SHP77 treated with DMSO at 0.1 percent for 48 hours (cell line): ENCODE measurements at regions not wholly inside any gene's neighbourhood (a gene's known extent, or its start where the extent isn't known, plus 50 kb on each side); places are given as distances from the start of the nearest gene placed in this dataset.

Experiments
- DNase-seq: peaks from one replicate; lab custom pipeline; 2025; lab: John Stamatoyannopoulos, UW

DNA sequence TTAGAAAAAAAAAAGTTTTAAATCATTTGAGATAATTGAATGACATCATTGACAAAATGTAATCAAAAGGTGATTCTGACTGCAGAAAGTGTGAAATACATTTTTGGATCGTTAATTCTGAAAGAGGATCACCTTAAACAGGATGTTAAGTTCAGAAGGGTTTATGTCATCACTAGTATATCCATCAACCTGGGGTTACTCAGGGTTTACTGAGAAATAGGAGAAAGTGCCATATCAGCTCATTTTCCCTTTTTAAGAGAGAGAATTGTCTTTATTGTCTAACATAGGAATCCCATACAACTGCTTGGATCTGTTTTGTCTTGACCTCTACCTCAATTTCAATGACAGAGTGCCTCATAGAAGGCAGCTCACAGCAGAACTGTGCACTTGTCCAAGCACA, 466.1 kb upstream of the LINC00305 start:
- no peak for DNase-seq

GRCh38 chr18:64614446-64614845, 465.6 kb upstream of the LINC00305 start:
- DNase-seq, result no peak

- DNase-seq, result no peak
These were observed 443.4 kb upstream of the LINC00305 start for GRCh38 chr18:64592246-64592645.

DNA sequence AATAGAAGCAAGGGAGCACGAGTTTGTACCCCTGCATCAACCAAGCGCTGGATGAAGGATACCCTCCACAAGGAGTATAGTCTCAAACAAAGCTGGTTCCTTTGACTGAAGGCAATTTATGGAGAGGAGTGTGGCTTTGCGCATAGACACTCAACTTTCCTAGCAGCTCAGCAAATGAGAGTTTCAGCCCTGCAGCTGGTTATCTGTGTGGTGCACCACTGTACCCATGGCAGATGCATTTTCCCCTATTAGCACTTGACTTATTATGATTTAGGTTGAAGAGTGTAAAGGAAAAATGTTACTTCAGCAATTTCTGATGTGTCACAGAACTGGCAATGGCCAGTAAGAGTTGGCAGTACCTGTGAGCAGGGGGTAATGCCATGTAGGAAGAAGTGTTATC, 440.1 kb upstream of the LINC00305 start:
- no peak for DNase-seq

DNA sequence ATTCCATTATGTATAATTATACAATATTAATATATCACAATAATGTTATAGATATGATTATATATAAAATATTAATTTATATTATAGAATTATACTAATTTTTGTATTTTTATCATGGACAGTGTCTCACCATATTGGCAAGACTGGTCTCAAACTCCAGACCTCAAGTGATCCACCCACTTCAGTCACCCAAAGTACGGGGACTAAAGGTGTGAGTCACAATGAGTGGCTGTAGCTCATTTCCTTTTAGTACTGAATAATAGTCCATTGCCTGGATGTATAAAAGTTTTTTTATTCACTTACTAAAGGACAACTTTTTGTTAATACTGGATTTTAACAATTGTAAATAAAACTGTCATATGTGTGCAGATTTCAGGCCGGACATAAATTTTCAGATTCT, 417.6 kb upstream of the LINC00305 start:
- no peak for DNase-seq

- no peak for DNase-seq
These were observed 413.8 kb upstream of the LINC00305 start for GRCh38 chr18:64562651-64563050.

DNA sequence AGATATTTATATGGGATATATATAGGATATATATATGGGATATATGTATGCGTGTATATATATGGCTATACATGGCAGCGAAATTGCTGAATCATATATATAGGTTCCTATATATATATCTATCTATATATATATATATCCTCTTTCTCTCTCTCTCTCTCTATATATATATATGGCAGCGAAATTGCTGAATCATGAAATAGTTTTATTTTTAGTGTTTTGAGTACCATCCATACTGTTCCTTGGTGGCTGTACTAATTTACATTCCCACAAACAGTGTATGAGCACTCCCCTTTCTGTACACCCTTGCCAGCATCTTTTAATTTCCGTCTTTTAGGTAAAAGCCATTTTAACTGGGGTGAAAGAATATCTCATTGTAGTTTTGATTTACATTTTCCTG, 397.6 kb upstream of the LINC00305 start:
- DNase-seq, result no peak

- no peak for DNase-seq
These were observed 391.0 kb upstream of the LINC00305 start for GRCh38 chr18:64539847-64540246.

DNA sequence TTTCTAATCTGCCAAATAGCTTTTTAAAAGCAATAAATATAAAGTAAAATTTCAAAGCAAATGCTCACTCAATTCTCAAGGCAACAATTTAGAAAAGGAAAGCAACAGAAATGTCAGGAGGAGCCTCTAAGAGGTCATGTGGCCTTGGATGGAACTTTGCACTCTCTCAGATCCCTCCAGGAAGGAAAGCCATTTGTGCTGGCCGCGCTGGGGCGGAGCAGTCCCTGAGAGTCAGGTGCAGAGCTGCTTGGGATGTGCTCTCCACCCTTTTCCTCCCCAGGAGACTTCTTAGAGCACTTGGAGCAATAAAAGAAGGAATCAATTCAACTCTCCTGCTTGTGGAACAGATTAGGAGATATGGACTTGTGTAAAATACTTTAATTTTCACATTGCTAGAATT, 379.8 kb upstream of the LINC00305 start:
- no peak for DNase-seq

DNA sequence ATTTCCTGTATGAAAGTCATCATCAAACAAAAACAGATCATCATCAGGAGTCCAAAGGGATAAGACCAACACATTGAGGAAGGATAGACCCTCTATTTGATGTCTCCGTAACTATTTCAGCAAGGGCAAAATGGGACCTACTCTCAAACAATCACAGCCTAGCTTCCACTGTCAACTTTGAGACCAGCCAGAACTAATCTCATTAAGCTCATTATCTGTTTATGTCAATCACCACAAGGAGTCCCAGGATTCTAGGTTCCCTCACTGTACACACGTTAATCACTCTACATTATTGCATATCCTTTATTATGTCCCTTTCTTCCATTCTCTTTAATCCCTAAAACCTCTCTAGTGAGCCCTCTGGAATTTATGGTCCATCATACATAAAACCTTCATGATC, 370.3 kb upstream of the LINC00305 start:
- DNase-seq, result no peak

GRCh38 chr18:64518191-64518590, 369.3 kb upstream of the LINC00305 start:
- DNase-seq, result no peak

DNA sequence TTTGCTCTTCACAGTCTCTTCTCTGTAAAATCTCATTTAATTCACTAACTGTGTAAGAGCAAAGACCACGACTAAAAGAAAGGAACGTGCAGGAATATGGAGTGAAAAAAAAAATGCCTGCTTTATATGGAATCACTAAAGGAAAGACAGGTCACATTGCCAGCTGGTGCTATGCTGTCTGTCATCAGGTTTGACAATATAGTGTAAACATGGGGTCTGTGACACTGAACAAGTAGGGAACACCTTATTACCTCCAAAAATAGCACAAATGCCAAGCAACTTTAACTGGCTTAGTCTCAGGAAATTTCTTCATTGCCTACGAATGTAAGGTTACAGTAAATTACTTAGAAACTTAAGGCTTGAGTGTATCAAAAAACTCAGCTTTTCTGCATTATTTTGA, 364.5 kb upstream of the LINC00305 start:
- DNase-seq, result no peak

DNA sequence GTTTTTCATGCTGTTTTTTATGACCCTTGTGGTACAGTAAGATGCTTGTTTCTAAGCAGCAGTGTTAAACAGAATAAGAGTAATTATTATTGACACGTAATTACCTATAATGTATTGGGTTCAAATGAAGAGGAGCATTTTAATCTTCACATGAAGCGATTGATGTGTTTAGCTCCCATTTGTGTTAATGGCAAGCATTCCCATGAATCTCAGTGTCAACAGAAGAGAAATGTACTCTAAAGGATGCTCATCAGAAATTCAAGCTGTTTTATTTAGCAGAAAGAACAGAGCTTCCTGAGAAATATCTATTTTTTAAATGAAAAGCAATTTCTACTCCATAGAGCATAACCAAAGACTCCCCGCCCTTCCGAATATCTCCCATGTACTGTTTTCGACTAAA, 341.3 kb upstream of the LINC00305 start:
- no peak for DNase-seq

DNA sequence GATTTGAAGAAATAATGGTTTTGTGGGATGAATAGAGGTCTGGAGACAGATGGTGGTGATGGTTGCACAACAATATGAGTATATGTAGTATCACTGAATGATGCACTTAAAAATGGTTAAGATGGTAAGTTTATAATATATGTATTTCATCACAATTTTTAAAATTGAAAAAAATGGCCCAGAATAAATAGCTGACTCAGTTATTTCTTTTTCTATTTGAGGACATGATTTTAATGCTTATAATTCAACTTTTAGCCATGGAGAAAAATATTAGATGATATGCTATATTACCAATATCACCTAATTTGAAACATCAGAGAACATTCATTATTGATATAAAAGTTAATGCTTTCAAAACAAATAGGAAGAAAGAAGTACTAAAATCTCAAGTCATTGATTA, 339.8 kb upstream of the LINC00305 start:
- no peak for DNase-seq

- no peak for DNase-seq
These were observed 325.9 kb upstream of the LINC00305 start for GRCh38 chr18:64474773-64475172.

DNA sequence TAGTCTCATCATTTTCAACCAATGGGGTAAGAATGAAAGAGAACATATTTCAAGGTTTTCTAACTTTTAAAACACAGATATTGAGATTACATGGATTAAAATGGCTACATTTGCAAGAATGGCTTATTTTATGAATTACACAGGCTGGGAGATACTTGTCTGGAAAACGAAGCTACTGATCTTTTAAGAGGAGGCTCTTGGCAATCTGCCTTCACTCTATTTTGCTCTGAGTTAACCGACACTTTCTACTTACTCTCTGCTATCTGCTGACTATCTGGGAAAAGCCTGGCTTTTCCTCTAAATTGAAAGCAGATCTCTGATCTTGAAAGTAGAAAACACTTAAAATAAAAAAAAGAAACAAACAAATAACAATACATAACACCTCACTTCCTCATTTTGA, 325.4 kb upstream of the LINC00305 start:
- no peak for DNase-seq

- DNase-seq, result no peak
These were observed 300.5 kb upstream of the LINC00305 start for GRCh38 chr18:64449434-64449833.

- no peak for DNase-seq
These were observed 295.9 kb upstream of the LINC00305 start for GRCh38 chr18:64444819-64445218.

- DNase-seq, result no peak
These were observed 289.3 kb upstream of the LINC00305 start for GRCh38 chr18:64438178-64438577.

GRCh38 chr18:64436111-64436510, 287.2 kb upstream of the LINC00305 start:
- no peak for DNase-seq

DNA sequence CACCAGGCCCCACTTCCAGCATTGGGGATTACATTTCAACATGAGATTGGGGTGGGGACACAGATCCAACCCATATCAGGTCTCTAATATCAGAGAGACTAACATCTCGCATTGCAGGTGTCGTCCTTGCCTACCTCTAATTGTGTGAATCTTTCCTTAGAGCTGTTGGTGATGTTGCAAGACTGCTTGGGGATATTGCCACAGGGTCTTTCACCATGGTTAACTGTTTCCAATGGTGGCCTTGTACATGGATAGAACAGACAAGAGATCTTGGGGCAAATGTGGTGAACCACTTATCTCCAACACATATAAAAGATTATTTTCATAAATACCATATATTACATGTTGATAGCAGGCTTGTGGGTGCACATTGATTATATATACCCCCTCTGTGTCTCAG, 270.3 kb upstream of the LINC00305 start:
- no peak for DNase-seq

GRCh38 chr18:64416990-64417389, 268.1 kb upstream of the LINC00305 start:
- DNase-seq, result no peak

GRCh38 chr18:64415218-64415617, 266.3 kb upstream of the LINC00305 start:
- DNase-seq, result no peak

DNA sequence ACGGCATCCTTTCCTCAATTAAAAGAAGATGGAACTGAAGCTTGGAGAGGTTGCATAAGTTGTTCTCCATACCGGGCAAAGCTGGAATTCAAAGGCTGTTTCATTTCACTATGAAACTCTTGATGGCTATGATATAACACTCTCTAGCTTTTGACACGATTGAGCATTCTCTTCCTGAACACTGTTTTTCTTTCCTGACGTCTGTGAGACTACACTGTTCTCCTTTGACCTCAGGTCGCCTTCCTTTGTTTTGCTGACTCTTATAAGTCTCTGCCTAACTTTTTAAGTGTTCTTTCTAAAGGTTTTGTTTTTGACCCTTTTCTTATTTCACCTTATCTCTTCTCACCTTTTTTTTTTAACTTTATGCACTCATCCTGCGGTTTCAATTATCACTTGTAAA, 261.8 kb upstream of the LINC00305 start:
- no peak for DNase-seq

GRCh38 chr18:64409511-64409910, 260.6 kb upstream of the LINC00305 start:
- no peak for DNase-seq
